ENCODE measurements at regions not wholly inside any gene's neighbourhood (a gene's known extent, or its start where the extent isn't known, plus 50 kb on each side); places are given as distances from the start of the nearest gene placed in this dataset.

DNA sequence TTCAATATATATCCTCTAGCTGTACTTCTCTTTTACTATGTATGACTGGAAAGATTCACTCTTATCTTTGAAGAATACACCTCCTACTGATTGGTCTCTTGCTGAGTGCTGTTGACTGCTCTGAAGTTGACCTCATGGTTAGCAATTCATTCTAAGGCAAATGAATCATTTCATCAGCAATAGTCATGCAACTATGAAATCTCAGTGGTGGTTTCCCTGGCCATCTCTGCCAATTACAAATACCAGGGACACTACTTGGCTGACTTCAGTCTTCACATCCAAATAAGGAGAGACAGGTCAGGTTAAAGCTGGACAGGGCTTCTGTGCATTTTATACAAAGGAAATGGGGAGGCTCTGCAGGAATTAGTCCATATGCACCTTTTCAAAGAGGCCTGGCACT is 333.5 kb upstream of the ACTBL2 start:
- H3K9ac ChIP-seq (ENCODE audit: extremely low read depth, low read length, poor library complexity, severe bottlenecking): no peak overlapping the region
- H3K4me1 Mint-ChIP-seq: peaks cover 11% of the 10 kb centered on the region
- H3K4me1 ChIP-seq (ENCODE audit: control insufficient read depth, insufficient read depth, low read length): no peaks in the 10 kb centered on the region
- no peak overlapping the region for H3K4me3 ChIP-seq (ENCODE audit: low read length)
- no peak for TF ChIP-seq CTCF (conservative IDR thresholded peaks at IDR 0.05)
- no peak overlapping the region for H3K27ac Mint-ChIP-seq
- no peaks in the 10 kb centered on the region for H3K27me3 Mint-ChIP-seq (ENCODE audit: insufficient read depth)
- peaks cover 4% of the 10 kb centered on the region for H3K9me3 Mint-ChIP-seq
- no peak overlapping the region for H3K4me3 Mint-ChIP-seq
- H3K36me3 ChIP-seq (ENCODE audit: control insufficient read depth, insufficient read depth, low read length): no peaks in the 10 kb centered on the region
- H3K9me3 ChIP-seq (ENCODE audit: control insufficient read depth, low read length): no peaks in the 10 kb centered on the region
- no peak overlapping the region for H3K27ac ChIP-seq (ENCODE audit: low read depth, low read length)
- H3K36me3 Mint-ChIP-seq (ENCODE audit: low read depth): no peaks in the 10 kb centered on the region
- H3K27me3 ChIP-seq (ENCODE audit: control insufficient read depth, insufficient read depth, low read length, poor library complexity, severe bottlenecking): no peaks in the 10 kb centered on the region
- no peak for DNase-seq

DNA sequence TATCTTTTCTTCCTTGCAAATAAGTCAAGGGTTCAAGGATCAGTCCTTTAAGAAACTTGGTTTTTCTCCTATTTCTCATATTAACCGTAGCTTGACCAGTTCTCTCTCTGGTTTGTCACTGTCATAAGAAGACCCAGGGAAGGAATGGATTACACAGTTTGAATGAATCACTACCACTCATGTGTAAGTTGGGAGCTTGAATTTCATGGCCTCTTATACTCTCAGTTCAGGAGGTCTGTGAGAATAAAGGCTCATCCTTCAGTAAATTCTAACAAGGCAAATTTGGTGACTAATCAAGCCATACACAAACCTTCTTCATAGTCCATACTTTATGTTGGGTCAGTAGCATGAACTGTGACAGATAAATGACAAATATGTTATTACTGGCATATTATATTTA is 323.1 kb upstream of the ACTBL2 start:
- 100% methylated on average over 1 of the region's 1 CpG; no CpG with 5 or more reads in 1 of the 2 experiments for WGBS, 2 experiments (ENCODE audit: insufficient coverage in 1 of 2, insufficient read length in 1 of 2)
- H3K36me3 ChIP-seq (ENCODE audit: control insufficient read depth, insufficient read depth, low read length): no peaks in the 10 kb centered on the region
- no peaks in the 10 kb centered on the region for H3K27me3 ChIP-seq (ENCODE audit: control insufficient read depth, insufficient read depth, low read length, poor library complexity, severe bottlenecking)
- H3K9me3 Mint-ChIP-seq: no peaks in the 10 kb centered on the region
- no peaks in the 10 kb centered on the region for H3K27me3 Mint-ChIP-seq (ENCODE audit: insufficient read depth)
- no peaks in the 10 kb centered on the region for H3K9me3 ChIP-seq (ENCODE audit: control insufficient read depth, low read length)
- no peak overlapping the region for H3K27ac Mint-ChIP-seq
- no peak for TF ChIP-seq CTCF (conservative IDR thresholded peaks at IDR 0.05)
- no peaks in the 10 kb centered on the region for H3K4me1 ChIP-seq (ENCODE audit: control insufficient read depth, insufficient read depth, low read length)
- no peak overlapping the region for H3K4me3 ChIP-seq (ENCODE audit: low read length)
- no peaks in the 10 kb centered on the region for H3K4me1 Mint-ChIP-seq
- no peak for DNase-seq
- H3K4me3 Mint-ChIP-seq: no peak overlapping the region
- no peak overlapping the region for H3K9ac ChIP-seq (ENCODE audit: extremely low read depth, low read length, poor library complexity, severe bottlenecking)
- no peaks in the 10 kb centered on the region for H3K36me3 Mint-ChIP-seq (ENCODE audit: low read depth)
- H3K27ac ChIP-seq (ENCODE audit: low read depth, low read length): no peak overlapping the region

- H3K27me3 Mint-ChIP-seq (ENCODE audit: insufficient read depth): no peaks in the 10 kb centered on the region
- H3K27me3 ChIP-seq (ENCODE audit: control insufficient read depth, insufficient read depth, low read length, poor library complexity, severe bottlenecking): no peaks in the 10 kb centered on the region
- H3K4me3 ChIP-seq (ENCODE audit: low read length): no peak overlapping the region
- H3K9me3 ChIP-seq (ENCODE audit: control insufficient read depth, low read length): no peaks in the 10 kb centered on the region
- no peak overlapping the region for H3K27ac ChIP-seq (ENCODE audit: low read depth, low read length)
- no peaks in the 10 kb centered on the region for H3K9me3 Mint-ChIP-seq
- no peaks in the 10 kb centered on the region for H3K4me1 ChIP-seq (ENCODE audit: control insufficient read depth, insufficient read depth, low read length)
- no peaks in the 10 kb centered on the region for H3K4me1 Mint-ChIP-seq
- no peaks in the 10 kb centered on the region for H3K36me3 ChIP-seq (ENCODE audit: control insufficient read depth, insufficient read depth, low read length)
- DNase-seq: no peak
- H3K4me3 Mint-ChIP-seq: no peak overlapping the region
- H3K27ac Mint-ChIP-seq: no peak overlapping the region
- no peak for TF ChIP-seq CTCF (conservative IDR thresholded peaks at IDR 0.05)
- H3K9ac ChIP-seq (ENCODE audit: extremely low read depth, low read length, poor library complexity, severe bottlenecking): no peak overlapping the region
- no peaks in the 10 kb centered on the region for H3K36me3 Mint-ChIP-seq (ENCODE audit: low read depth)
These were observed 322.6 kb upstream of the ACTBL2 start for GRCh38 chr5:57805170-57805569.

Data from endodermal cell (in vitro differentiated cells).